Parathyroid adenoma (tissue), 2 donors: ENCODE measurements at regions not wholly inside any gene's neighbourhood (a gene's known extent, or its start where the extent isn't known, plus 50 kb on each side); places are given as distances from the start of the nearest gene placed in this dataset.
"Not testable (repeated sequence)": the region's sequence is repeated elsewhere in the genome, so short reads cannot be mapped to it uniquely, and the experiment has no call there.

ENCODE experiments used
- H2AFZ ChIP-seq: fragments of 300-600 bp; sonication (generic); one replicate; pipeline ENCODE4 v1.7.0; 2017; ENCODE audit warnings: antibody characterized with exemption, mild to moderate bottlenecking
- H3K27ac ChIP-seq: fragments of 300-600 bp; sonication (generic); one replicate; pipeline ENCODE4 v1.7.0; 2017
- H3K27me3 ChIP-seq: fragments of 300-600 bp; sonication (generic); one replicate; pipeline ENCODE4 v1.7.0; 2017; ENCODE audit warnings: low read length; ENCODE audit not compliant: control insufficient read depth, insufficient read depth
- H3K36me3 ChIP-seq: fragments of 300-600 bp; sonication (generic); one replicate; pipeline ENCODE4 v1.7.0; 2017; ENCODE audit warnings: low read length; ENCODE audit not compliant: control insufficient read depth, insufficient read depth
- H3K4me1 ChIP-seq: fragments of 300-600 bp; sonication (generic); one replicate; pipeline ENCODE4 v1.7.0; 2017; ENCODE audit warnings: control low read depth
- H3K4me2 ChIP-seq: fragments of 300-600 bp; sonication (generic); one replicate; pipeline ENCODE4 v1.7.0; 2017; ENCODE audit warnings: low read length
- H3K4me3 ChIP-seq: fragments of 300-600 bp; sonication (generic); one replicate; pipeline ENCODE4 v1.7.0; 2017; ENCODE audit warnings: low read depth, low read length
- H3K79me2 ChIP-seq: fragments of 300-600 bp; sonication (generic); one replicate; pipeline ENCODE4 v1.7.0; 2017; ENCODE audit warnings: control low read depth
- H3K9ac ChIP-seq: fragments of 300-600 bp; sonication (generic); one replicate; pipeline ENCODE4 v1.7.0; 2017; ENCODE audit warnings: mild to moderate bottlenecking
- H3K9me3 ChIP-seq: fragments of 300-600 bp; sonication (generic); one replicate; pipeline ENCODE4 v1.7.0; 2017; ENCODE audit warnings: low read length; ENCODE audit not compliant: control insufficient read depth
- CTCF ChIP-seq: fragments of 300-600 bp; sonication (generic); IDR thresholded peaks from one replicate; pipeline ENCODE4 v1.7.0; 2017; ENCODE audit warnings: antibody characterized with exemption, mild to moderate bottlenecking
- donor health status: primary hyperparathyroidism.

- no peak for TF ChIP-seq CTCF
- Histone ChIP-seq H2AFZ (no peak overlapping the region), H3K79me2 (no peaks in the 10 kb centered on the region), H3K9ac (no peak overlapping the region), H3K4me3 (no peak overlapping the region), H3K4me1 (no peaks in the 10 kb centered on the region), H3K9me3 (no peaks in the 10 kb centered on the region), H3K27me3 (no peaks in the 10 kb centered on the region), H3K27ac (no peak overlapping the region), H3K36me3 (no peaks in the 10 kb centered on the region), H3K4me2 (no peak overlapping the region)
These were observed 54.2 kb upstream of the OPRM1 start for GRCh38 chr6:153984811-153985210.

GRCh38 chr6:153980171-153980570, 58.9 kb upstream of the OPRM1 start:
- Histone ChIP-seq H3K79me2 (no peaks in the 10 kb centered on the region), H3K4me3 (no peak overlapping the region), H3K4me1 (no peaks in the 10 kb centered on the region), H3K9ac (no peak overlapping the region), H3K9me3 (no peaks in the 10 kb centered on the region), H2AFZ (no peak overlapping the region), H3K4me2 (no peak overlapping the region), H3K27me3 (no peaks in the 10 kb centered on the region), H3K36me3 (no peaks in the 10 kb centered on the region), H3K27ac (no peak overlapping the region)
- no peak for TF ChIP-seq CTCF

GRCh38 chr6:153978911-153979548, 60.0 kb upstream of the OPRM1 start:
- H2AFZ ChIP-seq, result not testable (repeated sequence)

GRCh38 chr6:153976921-153977693, 61.9 kb upstream of the OPRM1 start:
- H3K4me3 ChIP-seq, result no peak overlapping the region
- H2AFZ ChIP-seq, result no peak overlapping the region
- no peaks in the 10 kb centered on the region for H3K36me3 ChIP-seq
- H3K79me2 ChIP-seq, result no peaks in the 10 kb centered on the region
- H3K9ac ChIP-seq, result no peak overlapping the region
- no peaks in the 10 kb centered on the region for H3K27me3 ChIP-seq
- H3K4me2 ChIP-seq, result no peak overlapping the region
- no peak for TF ChIP-seq CTCF
- H3K27ac ChIP-seq, result no peak overlapping the region
- H3K9me3 ChIP-seq, result no peaks in the 10 kb centered on the region
- H3K4me1 ChIP-seq, result no peaks in the 10 kb centered on the region

More at GRCh38 chr6:153978911-153979548, 60.0 kb upstream of the OPRM1 start:
- H3K27me3 ChIP-seq, H3K4me2 ChIP-seq, H3K27ac ChIP-seq, H3K36me3 ChIP-seq, H3K79me2 ChIP-seq, H3K4me1 ChIP-seq, H3K9me3 ChIP-seq, H3K9ac ChIP-seq, H3K4me3 ChIP-seq: not testable (repeated sequence)

- no peak overlapping the region for H3K4me3 ChIP-seq
- no peak overlapping the region for H3K27ac ChIP-seq
- no peaks in the 10 kb centered on the region for H3K9me3 ChIP-seq
- TF ChIP-seq CTCF, result no peak
- H3K27me3 ChIP-seq, result no peaks in the 10 kb centered on the region
- H3K9ac ChIP-seq, result no peak overlapping the region
- no peaks in the 10 kb centered on the region for H3K36me3 ChIP-seq
- no peak overlapping the region for H2AFZ ChIP-seq
- H3K79me2 ChIP-seq, result no peaks in the 10 kb centered on the region
- no peak overlapping the region for H3K4me2 ChIP-seq
- no peaks in the 10 kb centered on the region for H3K4me1 ChIP-seq
These were observed 73.0 kb upstream of the OPRM1 start for GRCh38 chr6:153966001-153966400.
